Colonic mucosa (tissue), 4 donors: ENCODE measurements at regions not wholly inside any gene's neighbourhood (a gene's known extent, or its start where the extent isn't known, plus 50 kb on each side); places are given as distances from the start of the nearest gene placed in this dataset.

ENCODE experiments used
- DNase-seq: peaks from one replicate; pipeline ENCODE4 v3.0.0-alpha.2; 2020
- H3K27ac ChIP-seq: fragments of 200-600 bp; one replicate; pipeline ENCODE4 v1.8.0; 2021
- H3K27me3 ChIP-seq: fragments of 200-600 bp; one replicate; pipeline ENCODE4 v1.8.0; 2021
- H3K36me3 ChIP-seq: fragments of 200-600 bp; one replicate; pipeline ENCODE4 v1.8.0; 2021
- H3K4me1 ChIP-seq: fragments of 200-600 bp; one replicate; pipeline ENCODE4 v1.8.0; 2021; ENCODE audit warnings: mild to moderate bottlenecking
- H3K4me3 ChIP-seq: fragments of 200-600 bp; one replicate; pipeline ENCODE4 v1.8.0; 2021
- H3K9ac ChIP-seq, 2 donors: one replicate each; pipeline ENCODE4 v1.7.0; 2013; ENCODE audit warnings: control low read depth in 2 of 2, low read depth in 2 of 2, low read length in 2 of 2
- H3K9me3 ChIP-seq: fragments of 200-600 bp; one replicate; pipeline ENCODE4 v1.8.0; 2021
- intact Hi-C: fragments of 100-400 bp; cut with DNase I; formaldehyde crosslinking; loops from one replicate; pipeline ENCODE4 v1.14.1; 2022
- TF ChIP-seq, protein P1 (sequence below): fragments of 200-600 bp; IDR thresholded peaks from one replicate; pipeline ENCODE4 v1.8.0; 2022; ENCODE audit warnings: antibody characterized with exemption, mild to moderate bottlenecking
- donor health status: healthy.
- donor health status: DM: no; HTN: no; CAD: no.
- donor health status: DM: no; HTN: no; CAD: no.

DNA sequence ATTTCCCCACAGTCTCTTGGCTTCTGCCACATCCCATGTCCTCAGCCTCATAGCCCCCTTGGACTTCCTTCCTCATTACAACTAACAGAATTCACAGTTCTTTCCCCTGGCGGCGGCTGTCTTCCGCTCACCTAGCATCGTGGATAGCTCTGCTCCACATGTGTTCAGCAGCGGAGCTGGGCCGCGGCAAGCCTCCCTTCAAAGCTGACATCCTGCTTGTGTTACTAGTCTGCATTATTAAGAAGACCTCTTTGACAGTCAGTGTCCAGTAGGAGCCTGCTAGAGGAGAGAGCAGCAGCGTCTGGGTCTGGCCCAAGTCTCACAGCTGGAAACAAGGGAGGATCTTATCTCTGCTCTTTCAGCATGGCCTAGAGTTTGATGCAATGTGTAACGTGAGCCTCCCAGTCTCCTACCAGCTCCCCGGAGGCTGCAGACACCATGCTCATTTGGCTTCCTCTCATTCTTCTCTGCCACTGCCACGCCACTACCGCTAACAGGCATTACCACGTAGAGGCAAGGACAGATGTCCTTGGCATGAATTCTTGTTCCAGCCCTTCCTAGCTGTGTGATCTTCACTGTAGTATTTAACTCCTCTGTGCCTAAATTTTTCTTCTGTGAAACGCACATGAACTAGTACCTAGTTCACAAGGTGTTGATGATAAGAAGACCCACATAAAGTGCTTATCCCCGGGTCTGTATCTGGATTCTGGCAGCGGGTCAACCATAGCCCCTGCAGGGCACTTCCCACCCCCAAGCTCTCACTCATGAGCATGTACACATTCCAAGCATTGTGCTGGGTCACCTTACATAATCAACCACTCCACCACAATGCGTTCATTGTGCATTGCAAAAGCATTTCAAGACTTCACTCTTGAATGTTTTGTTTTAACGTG lies 107.1 kb upstream of the BACH2 start:
- TF ChIP-seq, protein P1, sequence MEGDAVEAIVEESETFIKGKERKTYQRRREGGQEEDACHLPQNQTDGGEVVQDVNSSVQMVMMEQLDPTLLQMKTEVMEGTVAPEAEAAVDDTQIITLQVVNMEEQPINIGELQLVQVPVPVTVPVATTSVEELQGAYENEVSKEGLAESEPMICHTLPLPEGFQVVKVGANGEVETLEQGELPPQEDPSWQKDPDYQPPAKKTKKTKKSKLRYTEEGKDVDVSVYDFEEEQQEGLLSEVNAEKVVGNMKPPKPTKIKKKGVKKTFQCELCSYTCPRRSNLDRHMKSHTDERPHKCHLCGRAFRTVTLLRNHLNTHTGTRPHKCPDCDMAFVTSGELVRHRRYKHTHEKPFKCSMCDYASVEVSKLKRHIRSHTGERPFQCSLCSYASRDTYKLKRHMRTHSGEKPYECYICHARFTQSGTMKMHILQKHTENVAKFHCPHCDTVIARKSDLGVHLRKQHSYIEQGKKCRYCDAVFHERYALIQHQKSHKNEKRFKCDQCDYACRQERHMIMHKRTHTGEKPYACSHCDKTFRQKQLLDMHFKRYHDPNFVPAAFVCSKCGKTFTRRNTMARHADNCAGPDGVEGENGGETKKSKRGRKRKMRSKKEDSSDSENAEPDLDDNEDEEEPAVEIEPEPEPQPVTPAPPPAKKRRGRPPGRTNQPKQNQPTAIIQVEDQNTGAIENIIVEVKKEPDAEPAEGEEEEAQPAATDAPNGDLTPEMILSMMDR, result no peak
- H3K4me3 ChIP-seq, result no peak overlapping the region
- H3K9me3 ChIP-seq, result no peaks in the 10 kb centered on the region
- no peaks in the 10 kb centered on the region for H3K4me1 ChIP-seq
- no peaks in the 10 kb centered on the region for H3K27me3 ChIP-seq
- no peak overlapping the region for H3K27ac ChIP-seq
- H3K9ac ChIP-seq, result no peak overlapping the region
- no peak for DNase-seq
- no peaks in the 10 kb centered on the region for H3K36me3 ChIP-seq
- intact Hi-C loops, result no loop called here

- TF ChIP-seq, protein P1, result no peak
- intact Hi-C loops, result no loop called here
- no peaks in the 10 kb centered on the region for H3K9me3 ChIP-seq
- H3K4me1 ChIP-seq, result no peaks in the 10 kb centered on the region
- H3K36me3 ChIP-seq, result no peaks in the 10 kb centered on the region
- no peak for DNase-seq
- H3K27ac ChIP-seq, result no peak overlapping the region
- no peaks in the 10 kb centered on the region for H3K27me3 ChIP-seq
- no peak overlapping the region for H3K4me3 ChIP-seq
- H3K9ac ChIP-seq, result no peak overlapping the region
Observed at GRCh38 chr6:90402831-90403192, 106.2 kb upstream of the BACH2 start.

- Histone ChIP-seq H3K9me3 (no peaks in the 10 kb centered on the region), H3K4me1 (no peaks in the 10 kb centered on the region), H3K4me3 (no peak overlapping the region), H3K27ac (no peak overlapping the region), H3K36me3 (no peaks in the 10 kb centered on the region), H3K27me3 (no peaks in the 10 kb centered on the region), H3K9ac (no peak overlapping the region)
- intact Hi-C loops, result no loop called here
- TF ChIP-seq, protein P1, result no peak
- no peak for DNase-seq
Observed at GRCh38 chr6:90401933-90402830, 105.5 kb upstream of the BACH2 start.

- no peak for DNase-seq
- no peak overlapping the region for H3K4me3 ChIP-seq
- no peaks in the 10 kb centered on the region for H3K9me3 ChIP-seq
- intact Hi-C loops, result loop anchor here (5.0 kb wide), 1 partner anchor 77 kb away; no protein-coding TSS in a partner anchor
- H3K4me1 ChIP-seq, result no peaks in the 10 kb centered on the region
- H3K27ac ChIP-seq, result no peak overlapping the region
- H3K36me3 ChIP-seq, result no peaks in the 10 kb centered on the region
- TF ChIP-seq, protein P1, result no peak
- H3K9ac ChIP-seq, result no peak overlapping the region
- H3K27me3 ChIP-seq, result no peaks in the 10 kb centered on the region
Observed at GRCh38 chr6:90399970-90400369, 103.3 kb upstream of the BACH2 start.

GRCh38 chr6:90397929-90398674 lies 101.5 kb upstream of the BACH2 start:
- Histone ChIP-seq H3K4me3 (no peak overlapping the region), H3K27ac (no peak overlapping the region), H3K9ac (no peak overlapping the region), H3K36me3 (no peaks in the 10 kb centered on the region), H3K4me1 (no peaks in the 10 kb centered on the region), H3K9me3 (no peaks in the 10 kb centered on the region), H3K27me3 (no peaks in the 10 kb centered on the region)
- no peak for DNase-seq
- intact Hi-C loops, result loop anchor here (5.0 kb wide), 1 partner anchor 79 kb away; no protein-coding TSS in a partner anchor
- TF ChIP-seq, protein P1, result no peak
